ENCODE measurements at regions not wholly inside any gene's neighbourhood (a gene's known extent, or its start where the extent isn't known, plus 50 kb on each side); places are given as distances from the start of the nearest gene placed in this dataset.

- DNase-seq, result no peak
Measured at GRCh38 chr2:223227338-223227737, 175.3 kb downstream of the KCNE4 start.

- no peak for DNase-seq
Measured at GRCh38 chr2:223228871-223229270, 176.9 kb downstream of the KCNE4 start.

DNA sequence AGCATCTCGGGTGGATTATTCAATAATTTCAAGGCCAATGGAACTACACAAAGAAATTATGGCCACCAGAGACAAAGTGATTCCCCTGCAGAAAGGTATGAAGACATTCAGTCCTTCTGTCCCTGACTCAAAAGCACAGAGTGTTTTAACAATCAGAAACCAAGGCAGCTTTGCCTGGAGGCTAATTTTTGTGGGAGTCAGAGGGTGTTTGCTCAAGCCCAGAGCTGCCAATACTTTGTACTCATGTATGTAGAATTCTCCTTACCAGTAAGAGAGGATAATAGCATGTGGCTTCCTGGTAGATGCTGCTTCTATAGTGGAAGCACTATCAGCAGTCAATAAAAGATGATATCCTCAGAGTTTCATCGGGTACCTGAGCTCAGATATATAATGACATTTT lies 178.4 kb downstream of the KCNE4 start:
- no peak for DNase-seq

GRCh38 chr2:223232285-223232684 lies 180.3 kb downstream of the KCNE4 start:
- DNase-seq, result no peak

DNA sequence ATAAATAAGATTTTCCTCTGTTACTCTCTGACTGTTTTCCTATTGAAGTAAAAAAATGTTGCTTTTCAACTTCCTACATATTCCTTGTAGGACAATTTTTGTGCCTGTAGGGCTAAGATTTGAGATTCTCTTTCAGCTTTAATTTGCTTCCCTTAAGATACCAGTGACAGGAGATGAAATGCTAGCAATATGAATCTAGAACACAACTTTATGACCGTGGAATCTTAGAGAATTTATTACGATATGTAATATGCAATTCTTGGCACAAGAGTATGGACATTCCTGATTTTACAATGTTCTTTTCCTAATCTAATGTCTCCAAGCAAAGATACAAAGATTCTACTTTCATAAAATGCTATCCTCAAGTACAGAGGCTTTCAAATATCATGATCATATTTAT lies 180.9 kb downstream of the KCNE4 start:
- DNase-seq, result no peak

- no peak for DNase-seq
Measured at GRCh38 chr2:223235986-223236385, 184.0 kb downstream of the KCNE4 start.

- no peak for DNase-seq
Measured at GRCh38 chr2:223238301-223238700, 186.3 kb downstream of the KCNE4 start.

- DNase-seq, result no peak
Measured at GRCh38 chr2:223243233-223243632, 191.2 kb downstream of the KCNE4 start.

- DNase-seq, result no peak
Measured at GRCh38 chr2:223247136-223247535, 195.1 kb downstream of the KCNE4 start.

DNA sequence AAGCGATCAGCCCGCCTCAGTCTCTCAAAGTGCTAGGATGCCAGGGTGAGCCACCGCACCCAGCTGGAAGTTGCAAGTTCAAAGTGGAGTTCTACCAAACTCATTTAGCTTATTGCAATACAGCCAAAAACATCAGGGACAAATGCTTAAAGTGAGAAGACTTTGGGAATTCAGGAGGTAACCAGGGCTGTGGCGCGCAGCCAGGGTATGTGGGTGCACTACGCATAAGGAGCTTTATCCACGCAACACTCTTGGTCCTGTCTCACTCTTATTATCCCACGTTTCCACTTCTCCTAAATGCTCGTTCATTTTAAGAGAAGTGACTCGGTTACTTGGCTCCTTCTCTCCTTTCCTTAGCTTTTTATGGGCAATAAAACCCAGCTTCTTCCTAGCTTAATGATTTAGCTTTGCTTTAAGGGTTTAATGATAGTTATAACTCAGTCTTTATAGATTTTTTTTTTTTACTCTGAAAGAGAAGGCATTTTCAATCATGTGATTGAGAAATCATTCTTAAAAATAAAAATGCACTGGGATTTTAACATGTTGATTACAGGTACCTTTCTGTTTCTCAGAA lies 199.8 kb downstream of the KCNE4 start:
- no peak for DNase-seq

- no peak for DNase-seq
Measured at GRCh38 chr2:223260681-223261080, 208.7 kb downstream of the KCNE4 start.

DNA sequence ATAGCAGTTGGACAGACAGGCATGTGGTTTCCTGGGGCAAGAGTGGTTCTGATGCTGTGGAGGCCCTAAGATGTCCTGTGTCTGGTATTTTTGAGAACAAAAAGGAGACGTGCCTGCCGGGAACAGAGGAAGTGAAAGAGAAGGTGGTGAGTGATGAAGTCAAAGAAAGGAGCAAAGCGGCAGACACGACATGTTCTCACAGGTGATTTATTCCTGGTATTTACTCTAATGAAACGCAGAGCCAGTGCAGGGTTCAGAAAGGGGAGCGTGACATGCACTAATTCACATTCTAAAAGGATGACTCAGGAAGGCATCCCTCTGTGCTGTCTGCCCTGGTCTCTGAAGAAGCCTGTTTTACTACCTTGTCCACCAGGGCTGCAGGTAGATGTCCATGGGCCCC lies 211.0 kb downstream of the KCNE4 start:
- DNase-seq, result no peak

DNA sequence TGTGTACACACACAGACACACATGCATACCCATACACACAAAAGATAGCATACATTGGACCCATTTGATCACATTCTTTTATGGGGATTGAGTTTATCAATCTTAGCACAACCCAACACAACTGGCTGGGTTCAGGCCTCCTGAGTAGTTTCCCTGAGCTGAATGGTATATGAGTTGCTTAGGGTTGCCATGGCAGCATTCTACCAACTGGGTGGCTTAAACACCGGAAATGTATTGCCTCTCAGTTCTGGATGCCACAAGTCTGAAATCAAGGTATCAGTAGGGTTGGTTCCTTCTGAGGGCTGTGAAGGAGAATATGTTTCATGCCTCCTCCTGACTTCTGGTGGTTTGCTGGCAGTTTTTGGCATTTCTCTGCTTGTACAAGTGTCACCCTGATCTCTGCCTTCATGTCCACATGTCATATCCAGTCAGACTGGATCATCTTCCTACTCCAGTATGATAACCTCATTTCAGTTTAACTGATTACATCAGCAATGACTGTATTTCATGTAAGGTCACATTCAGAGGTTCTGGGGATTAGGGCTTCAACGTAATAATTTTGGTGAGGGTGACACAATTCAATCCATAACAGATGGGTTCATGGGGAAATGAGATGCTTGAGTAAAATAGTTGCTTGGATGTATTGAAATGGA lies 212.7 kb downstream of the KCNE4 start:
- no peak for DNase-seq

- no peak for DNase-seq
Measured at GRCh38 chr2:223267160-223267951, 215.4 kb downstream of the KCNE4 start.

- DNase-seq, result no peak
Measured at GRCh38 chr2:223269386-223269785, 217.4 kb downstream of the KCNE4 start.

- no peak for DNase-seq
Measured at GRCh38 chr2:223270548-223270947, 218.6 kb downstream of the KCNE4 start.

GRCh38 chr2:223273995-223274394 lies 222.0 kb downstream of the KCNE4 start:
- DNase-seq, result no peak

GRCh38 chr2:223282221-223282620 lies 230.2 kb downstream of the KCNE4 start:
- no peak for DNase-seq

- DNase-seq, result no peak
Measured at GRCh38 chr2:223283329-223283728, 231.3 kb downstream of the KCNE4 start.

DNA sequence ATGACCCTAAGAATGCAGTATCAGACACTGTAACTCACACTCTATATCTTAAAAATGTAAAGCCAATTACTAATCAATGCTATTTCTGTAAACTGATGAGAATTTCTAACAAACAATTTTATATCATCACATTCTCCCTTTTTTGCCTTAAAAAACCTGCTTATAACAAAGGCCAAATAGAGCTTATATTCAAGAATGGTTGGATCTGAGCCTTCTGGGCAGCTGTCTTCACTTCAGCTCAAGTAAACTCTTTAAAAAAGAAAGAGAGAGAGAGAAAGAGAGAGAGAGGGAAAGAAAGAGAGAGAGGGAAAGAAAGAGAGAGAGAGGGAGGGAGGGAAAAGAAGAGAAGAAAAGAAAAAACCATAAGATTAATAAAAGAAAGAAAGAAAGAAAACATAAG lies 231.8 kb downstream of the KCNE4 start:
- DNase-seq, result no peak

DNA sequence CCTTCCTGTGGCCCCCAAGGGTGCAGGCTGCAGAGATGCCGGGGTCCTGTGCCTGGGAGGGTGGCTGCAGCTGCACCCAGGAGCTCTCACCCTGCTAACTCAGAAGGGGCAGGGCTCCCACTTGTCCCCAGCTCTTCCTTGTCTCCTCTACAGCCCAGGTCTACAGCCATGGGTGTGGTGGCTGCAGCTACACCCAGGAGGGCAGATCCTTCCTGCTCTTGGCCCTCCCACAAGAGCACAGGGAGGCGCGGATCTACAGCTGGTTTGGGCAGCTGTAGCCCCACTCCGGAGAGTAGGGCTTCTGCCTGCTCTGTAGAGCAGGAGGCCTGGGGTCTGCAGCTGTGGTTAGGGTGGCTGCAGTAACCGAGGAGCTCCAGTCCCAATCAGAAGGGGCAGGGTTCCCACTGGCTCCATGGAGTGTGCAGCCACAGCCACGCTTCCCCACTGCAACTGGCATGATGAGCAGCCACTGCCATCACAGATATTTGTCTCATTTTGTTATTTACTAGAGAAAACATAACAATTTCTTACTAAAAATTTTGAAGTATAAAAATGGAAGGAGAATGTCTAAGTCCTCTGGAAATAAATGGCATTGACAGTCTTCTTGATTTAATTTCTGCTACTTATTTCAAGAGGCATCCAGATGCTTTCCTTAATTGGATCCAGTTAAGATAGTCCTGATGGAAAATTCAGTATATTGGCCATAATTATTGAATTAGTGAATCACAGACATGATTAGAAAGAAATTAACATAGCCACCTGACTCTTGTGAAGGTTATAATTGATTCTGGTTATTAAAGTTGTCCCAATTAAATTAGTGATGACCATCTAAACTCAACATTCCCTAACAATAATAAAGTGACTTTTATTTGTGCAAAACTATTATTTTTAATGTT lies 233.6 kb downstream of the KCNE4 start:
- no peak for DNase-seq

DNA sequence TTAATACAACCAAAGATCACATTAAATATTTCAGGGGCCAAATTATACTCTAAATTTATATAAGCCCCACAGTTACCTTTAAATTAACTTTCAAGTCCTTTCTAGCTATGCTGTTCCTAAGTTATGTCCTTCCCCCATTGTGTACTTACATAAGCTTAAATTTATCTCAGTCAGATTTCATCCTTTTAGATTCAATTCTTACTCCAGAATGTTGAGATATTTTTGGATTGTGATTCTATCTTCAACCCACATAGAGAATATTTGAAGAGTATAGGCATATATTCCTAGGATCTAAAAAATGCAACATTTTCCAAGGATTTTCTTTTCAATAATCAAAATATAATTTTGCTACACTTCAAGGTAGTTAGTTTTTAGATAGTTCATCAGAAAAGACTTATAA lies 242.8 kb downstream of the KCNE4 start:
- no peak for DNase-seq

GRCh38 chr2:223297788-223298187 lies 245.8 kb downstream of the KCNE4 start:
- DNase-seq, result no peak
